Right ventricle myocardium inferior (tissue), 1 donor: ENCODE measurements at regions not wholly inside any gene's neighbourhood (a gene's known extent, or its start where the extent isn't known, plus 50 kb on each side); places are given as distances from the start of the nearest gene placed in this dataset.
A peak's percentile ranks its signal among the peaks of the same experiment; 100 is the strongest.
"Not testable (repeated sequence)": the region's sequence is repeated elsewhere in the genome, so short reads cannot be mapped to it uniquely, and the experiment has no call there.

Source experiments
- ATAC-seq: fragments of 200-7000 bp; cut with Tn5 transposase; one replicate; pipeline ENCODE4 v1.9.1; 2020; ENCODE audit warnings: mild to moderate bottlenecking, moderate library complexity
- DNase-seq: peaks from one replicate; pipeline ENCODE4 v3.0.0; 2021; ENCODE audit errors: missing footprints
- intact Hi-C: fragments of 100-400 bp; cut with DNase I; formaldehyde crosslinking; loops from one replicate; pipeline ENCODE4 v1.11.0; 2022
- donor health status: DM: no; HTN: yes; CAD: no; lungs with severe emphysema.

- intact Hi-C loops = no loop called here
- DNase-seq (no peak), ATAC-seq (no peak)
Measured at GRCh38 chr17:68693466-68693865, 92.3 kb upstream of the FAM20A start.

- DNase-seq = no peak
- ATAC-seq = no peak
- intact Hi-C loops = no loop called here
Measured at GRCh38 chr17:68686108-68686988, 85.2 kb upstream of the FAM20A start.

GRCh38 chr17:68684949-68685357 is 83.8 kb upstream of the FAM20A start:
- ATAC-seq (peak; percentile 92), DNase-seq (no peak)
- intact Hi-C loops = no loop called here

GRCh38 chr17:68682903-68683302 is 81.7 kb upstream of the FAM20A start:
- no peak for DNase-seq
- no peak for ATAC-seq
- intact Hi-C loops = no loop called here

GRCh38 chr17:68679882-68680281 is 78.7 kb upstream of the FAM20A start:
- intact Hi-C loops = no loop called here
- DNase-seq (no peak), ATAC-seq (no peak)

GRCh38 chr17:68676856-68677255 is 75.7 kb upstream of the FAM20A start:
- ATAC-seq (no peak), DNase-seq (no peak)
- intact Hi-C loops = no loop called here

GRCh38 chr17:68675723-68676122 is 74.6 kb upstream of the FAM20A start:
- ATAC-seq = no peak
- DNase-seq = no peak
- intact Hi-C loops = no loop called here

GRCh38 chr17:68674029-68674925 is 73.1 kb upstream of the FAM20A start:
- no peak for ATAC-seq
- no peak for DNase-seq
- intact Hi-C loops = no loop called here

- ATAC-seq (no peak), DNase-seq (no peak)
- intact Hi-C loops = no loop called here
Measured at GRCh38 chr17:68670967-68671693, 70.0 kb upstream of the FAM20A start.

- ATAC-seq, intact Hi-C loops: not testable (repeated sequence)
Measured at GRCh38 chr17:68666438-68666837, 65.3 kb upstream of the FAM20A start.

GRCh38 chr17:68665373-68665772 is 64.2 kb upstream of the FAM20A start:
- DNase-seq (no peak), ATAC-seq (no peak)
- intact Hi-C loops = no loop called here

More at GRCh38 chr17:68666438-68666837, 65.3 kb upstream of the FAM20A start:
- not testable (repeated sequence) for DNase-seq

GRCh38 chr17:68662479-68662878 is 61.3 kb upstream of the FAM20A start:
- intact Hi-C loops = no loop called here
- DNase-seq = no peak
- ATAC-seq = no peak

GRCh38 chr17:68662037-68662432 is 60.9 kb upstream of the FAM20A start:
- ATAC-seq = no peak
- DNase-seq = no peak
- intact Hi-C loops = no loop called here

- intact Hi-C loops = no loop called here
- DNase-seq = no peak
Measured at GRCh38 chr17:68661265-68662036, 60.3 kb upstream of the FAM20A start.

GRCh38 chr17:68660302-68660701 is 59.1 kb upstream of the FAM20A start:
- DNase-seq = no peak
- intact Hi-C loops = no loop called here
- ATAC-seq = no peak

More at GRCh38 chr17:68661265-68662036, 60.3 kb upstream of the FAM20A start:
- ATAC-seq = no peak

GRCh38 chr17:68658999-68659780 is 58.0 kb upstream of the FAM20A start:
- intact Hi-C loops = no loop called here
- no peak for DNase-seq
- no peak for ATAC-seq

- intact Hi-C loops = no loop called here
- ATAC-seq (no peak), DNase-seq (no peak)
Measured at GRCh38 chr17:68657576-68657975, 56.4 kb upstream of the FAM20A start.

- ATAC-seq (peak; percentile 79), DNase-seq (no peak)
- intact Hi-C loops = no loop called here
Measured at GRCh38 chr17:68657166-68657565, 56.0 kb upstream of the FAM20A start.
